Hippocampal formation (tissue), 2 donors: ENCODE measurements at regions not wholly inside any gene's neighbourhood (a gene's known extent, or its start where the extent isn't known, plus 50 kb on each side); places are given as distances from the start of the nearest gene placed in this dataset.
"Not testable (repeated sequence)": the region's sequence is repeated elsewhere in the genome, so short reads cannot be mapped to it uniquely, and the experiment has no call there.

Experiments
- DNase-seq, 2 donors: peaks; one replicate each; lab custom pipeline; 2025; lab: John Stamatoyannopoulos, UW

DNA sequence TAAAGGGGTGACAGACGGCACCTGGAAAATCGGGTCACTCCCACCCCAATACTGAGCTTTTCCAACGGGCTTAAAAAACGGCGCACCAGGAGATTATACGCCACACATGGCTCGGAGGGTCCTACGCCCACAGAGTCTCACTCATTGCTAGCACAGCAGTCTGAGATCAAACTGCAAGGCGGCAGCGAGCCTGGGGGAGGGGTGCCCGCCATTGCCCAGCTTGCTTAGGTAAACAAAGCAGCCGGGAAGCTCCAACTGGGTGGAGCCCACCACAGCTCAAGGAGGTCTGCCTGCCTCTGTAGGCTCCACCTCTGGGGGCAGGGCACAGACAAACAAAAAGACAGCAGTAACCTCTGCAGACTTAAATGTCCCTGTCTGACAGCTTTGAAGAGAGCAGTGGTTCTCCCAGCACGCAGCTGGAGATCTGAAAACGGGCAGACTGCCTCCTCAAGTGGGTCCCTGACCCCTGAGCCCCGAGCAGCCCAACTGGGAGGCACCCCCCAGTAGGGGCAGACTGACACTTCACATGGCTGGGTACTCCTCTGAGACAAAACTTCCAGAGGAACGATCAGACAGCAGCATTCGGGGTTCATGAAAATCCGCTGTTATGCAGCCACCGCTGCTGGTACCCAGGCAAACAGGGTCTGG is 162.8 kb upstream of the GJE1 start:
- not testable (repeated sequence) for DNase-seq

DNA sequence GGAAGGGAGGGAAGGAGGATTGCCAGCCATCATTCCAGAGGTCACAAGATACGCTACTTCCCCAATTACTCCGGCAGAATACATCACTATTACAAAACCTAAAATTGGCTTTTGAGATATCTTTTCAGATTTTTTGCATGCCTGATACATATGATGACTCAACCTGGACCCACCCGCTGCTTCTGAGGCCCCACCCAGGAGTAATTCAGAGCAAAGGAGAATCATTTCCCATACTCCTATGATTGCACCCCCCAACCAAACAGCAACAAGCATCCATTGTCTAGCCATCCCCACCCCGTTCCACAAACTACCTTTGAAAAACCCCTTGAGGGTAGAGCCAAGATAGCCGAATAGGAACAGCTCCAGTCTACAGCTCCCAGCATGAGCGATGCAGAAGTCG is 163.5 kb upstream of the GJE1 start:
- DNase-seq = no peak

DNA sequence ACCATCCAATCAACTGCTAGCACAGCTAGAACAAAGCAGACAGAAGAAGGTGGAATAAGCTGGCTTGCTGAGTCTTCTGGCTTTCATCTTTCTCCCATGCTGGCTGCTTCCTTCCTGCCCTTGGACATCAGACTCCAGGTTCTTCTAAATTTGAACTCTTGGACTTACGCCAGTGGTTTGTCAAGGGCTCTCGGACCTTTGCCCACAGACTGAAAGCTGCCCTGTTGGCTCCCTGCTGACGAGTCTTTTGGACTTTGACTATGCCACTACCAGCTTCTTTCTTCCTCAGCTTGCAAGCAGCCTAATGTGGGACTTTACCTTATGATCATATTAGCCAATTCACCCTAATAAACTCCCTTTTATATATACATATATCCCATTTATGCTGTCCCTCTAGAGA is 164.1 kb upstream of the GJE1 start:
- DNase-seq = no peak

DNA sequence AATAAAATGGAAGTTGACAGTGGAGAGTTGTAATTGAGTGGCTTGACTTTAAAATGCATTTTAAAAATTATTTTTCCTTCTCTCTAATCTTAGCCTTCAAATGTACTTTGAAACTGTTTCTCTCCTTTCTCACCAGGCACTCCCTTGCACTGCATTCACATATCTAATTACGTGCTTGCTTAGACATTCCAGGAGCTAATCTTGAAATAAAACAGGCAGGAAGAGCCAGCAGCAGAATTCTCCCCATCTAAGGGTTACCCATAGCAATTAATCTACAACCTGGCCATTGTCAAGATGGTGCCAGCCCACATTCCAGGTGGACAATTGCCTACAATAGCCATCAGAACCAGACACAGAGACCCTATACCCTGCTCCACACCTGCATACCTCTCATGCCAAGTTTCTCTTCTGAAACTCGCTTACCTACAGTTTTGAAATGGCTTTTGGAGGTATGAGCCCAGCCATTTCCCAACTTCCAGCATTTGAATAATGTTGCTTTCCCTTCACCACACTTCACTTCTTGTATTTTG is 167.6 kb upstream of the GJE1 start:
- DNase-seq = no peak

DNA sequence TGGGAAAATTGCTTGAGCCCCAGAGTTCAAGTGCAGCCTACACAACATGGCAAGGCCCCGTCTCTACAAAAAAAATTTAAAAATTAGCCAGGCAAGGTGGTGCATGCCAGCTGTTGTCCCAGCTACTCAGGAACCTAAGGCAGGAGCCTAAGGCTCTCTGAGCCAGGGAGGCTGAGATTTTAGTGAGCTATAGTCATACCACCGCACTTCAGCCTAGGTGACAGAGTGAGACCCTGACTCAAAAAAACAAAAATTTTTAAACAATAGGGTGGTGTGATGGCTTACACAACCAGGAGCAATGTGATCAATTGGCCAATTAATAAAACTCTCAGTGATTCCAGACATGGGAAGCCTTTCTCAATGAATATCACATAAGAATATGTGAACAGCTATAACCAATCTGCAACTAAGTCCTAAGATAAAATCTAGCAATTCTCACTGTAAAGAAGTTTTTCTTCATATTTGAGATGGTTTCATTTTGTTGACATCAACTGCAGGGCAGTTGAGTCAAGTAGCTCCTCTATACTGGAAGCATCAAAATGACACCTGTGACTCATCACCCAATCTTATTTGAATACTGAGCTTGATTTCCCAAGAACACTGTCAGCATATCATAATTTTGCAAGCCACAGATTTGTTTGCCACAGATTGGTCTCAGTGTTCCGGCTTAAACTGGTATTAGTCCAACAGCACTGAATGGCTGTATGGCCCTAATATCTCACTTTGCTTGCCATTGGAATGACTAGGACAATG is 169.0 kb upstream of the GJE1 start:
- no peak for DNase-seq

DNA sequence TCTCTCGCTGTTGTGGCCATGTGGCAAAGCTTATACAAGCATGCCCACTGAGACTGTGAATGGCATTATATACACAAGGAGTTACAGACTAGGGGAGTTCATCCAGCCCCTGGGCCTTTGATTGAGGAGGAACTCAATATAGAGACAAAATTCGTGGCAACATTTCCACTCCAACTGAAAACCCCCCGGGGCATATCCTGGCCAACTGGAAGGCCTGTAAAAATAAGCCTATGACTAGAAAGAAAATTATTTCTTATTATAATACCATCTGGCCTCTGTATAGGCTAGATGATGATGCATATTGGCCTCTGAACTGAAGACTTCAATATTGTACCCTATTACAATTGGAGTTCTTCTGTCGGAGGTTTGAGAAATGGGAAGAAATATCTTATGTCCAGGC is 175.5 kb upstream of the GJE1 start:
- no peak for DNase-seq

DNA sequence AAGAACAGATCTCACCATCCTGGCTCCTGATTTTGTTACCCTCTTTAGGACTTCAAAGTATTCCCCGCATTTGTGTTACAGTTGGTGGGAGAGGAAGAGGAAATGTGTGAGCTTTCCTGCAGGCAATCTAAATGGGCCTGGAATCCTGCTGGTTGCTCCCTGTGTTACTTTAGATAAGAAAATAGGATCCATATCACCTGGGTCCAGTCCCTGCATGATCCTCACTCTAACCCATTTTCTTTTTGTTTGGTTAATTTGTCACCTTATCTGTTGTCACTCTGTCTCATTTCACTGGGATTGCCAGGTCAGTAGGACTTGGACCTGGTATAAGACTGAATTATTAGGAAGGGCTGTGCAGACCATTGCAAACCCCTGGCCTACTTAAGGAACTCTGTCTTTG is 175.9 kb upstream of the GJE1 start:
- DNase-seq = no peak

DNA sequence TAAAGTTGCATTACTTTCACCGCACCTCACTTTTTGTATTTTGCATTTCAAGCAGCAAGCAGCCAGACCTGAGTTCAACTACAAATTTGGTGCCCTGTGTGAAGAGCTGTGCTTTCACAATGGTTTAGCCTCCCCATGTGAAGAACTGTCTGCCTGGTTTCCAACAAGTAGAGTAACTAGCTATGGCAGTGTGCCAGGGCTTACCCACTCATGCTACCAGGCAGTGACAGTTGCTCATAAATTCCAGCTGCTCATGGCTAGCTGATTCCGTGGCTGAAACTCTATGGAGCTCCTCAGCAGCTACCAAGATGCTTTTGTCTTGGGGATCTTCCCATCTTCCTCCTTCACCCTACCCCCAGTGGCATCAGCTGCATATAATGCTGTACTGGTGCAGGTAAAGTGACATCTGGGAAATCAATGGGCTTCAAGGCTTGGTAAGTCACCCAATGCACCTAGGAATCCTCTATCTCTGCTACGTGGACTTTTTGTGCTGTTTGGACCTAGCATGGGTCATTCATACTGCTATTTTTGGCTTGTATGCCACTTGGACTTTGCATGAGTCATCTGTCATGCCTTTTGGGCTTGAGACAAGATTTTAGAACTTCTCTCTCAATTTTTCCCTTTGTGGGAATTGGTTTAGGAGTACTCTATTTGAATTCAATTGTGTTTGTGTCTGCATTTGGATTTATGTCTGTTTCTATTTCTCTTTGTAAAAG is 176.5 kb upstream of the GJE1 start:
- no peak for DNase-seq

DNA sequence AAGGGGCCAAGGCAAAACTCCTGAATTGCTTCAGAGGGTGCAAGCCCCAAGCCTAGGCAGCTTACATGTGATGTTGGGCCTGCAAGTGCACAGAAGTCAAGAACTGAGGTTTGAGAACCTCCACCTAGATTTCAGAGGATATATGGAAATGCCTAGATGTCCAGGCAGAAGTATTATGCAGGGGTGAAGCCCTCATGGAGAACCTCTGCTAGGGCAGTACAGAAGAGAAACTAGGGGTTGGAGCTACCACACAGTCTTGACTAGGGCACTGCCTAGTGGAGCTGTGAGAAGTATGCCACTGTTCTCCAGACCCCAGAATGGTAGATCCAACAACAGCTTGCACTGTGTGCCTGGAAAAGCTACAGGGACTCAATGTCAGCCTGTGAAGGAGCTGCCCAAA is 179.7 kb upstream of the GJE1 start:
- DNase-seq = no peak

DNA sequence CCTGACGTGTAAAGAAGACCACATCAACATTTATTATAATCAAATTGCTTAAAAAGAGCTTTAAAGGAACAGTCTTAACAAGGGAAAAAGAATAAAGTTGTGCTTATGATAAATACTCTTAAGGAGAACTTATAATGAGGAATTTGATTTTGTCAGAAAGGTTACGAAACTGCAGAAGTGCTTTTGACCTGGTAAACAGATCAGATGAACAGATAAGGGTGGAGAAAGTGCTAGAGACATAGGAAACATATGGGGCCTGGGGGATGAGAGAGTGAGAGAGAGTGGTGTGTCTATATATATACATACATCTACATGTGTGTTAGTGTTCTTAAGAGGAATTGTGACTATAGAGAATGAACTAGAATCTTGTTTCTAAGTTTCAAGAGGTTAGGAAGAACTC is 186.2 kb upstream of the GJE1 start:
- DNase-seq = no peak

DNA sequence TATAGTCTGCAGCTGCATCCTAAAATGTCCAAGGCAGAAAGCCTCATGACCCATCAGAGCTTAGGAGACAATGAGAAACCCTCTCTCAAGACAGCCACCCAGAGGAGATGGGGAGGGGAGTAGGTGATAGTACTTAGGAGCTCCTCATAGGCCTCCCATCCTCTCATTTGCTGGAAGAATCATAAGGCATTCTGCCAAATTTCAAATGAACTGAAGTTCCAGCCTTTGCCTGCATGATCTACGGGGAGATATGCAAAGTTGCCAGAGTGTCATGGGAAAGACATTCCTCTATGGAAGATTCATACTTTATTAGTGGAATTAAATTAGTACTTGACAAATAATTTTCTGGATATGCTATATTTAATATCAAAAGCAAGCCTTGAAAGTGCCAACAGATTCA is 194.1 kb upstream of the GJE1 start:
- DNase-seq = no peak

DNA sequence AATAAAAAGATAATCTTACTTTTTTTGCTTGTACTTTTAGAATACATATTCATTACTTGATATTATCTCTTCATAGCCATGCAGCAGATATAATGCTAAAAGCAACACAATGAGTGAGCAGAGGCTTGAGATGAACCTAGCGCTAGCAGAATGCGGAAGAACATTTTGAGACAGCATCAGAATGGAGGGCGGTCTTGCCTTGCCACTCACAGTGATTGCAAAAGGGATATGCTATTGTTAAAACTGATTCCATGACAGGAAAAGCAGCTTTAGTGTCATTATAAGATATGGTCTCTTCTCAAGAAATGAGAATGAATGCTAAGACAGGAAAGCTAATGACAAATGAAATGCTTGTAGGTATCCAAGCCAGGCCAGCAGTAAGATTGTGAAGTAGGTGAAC is 200.0 kb upstream of the GJE1 start:
- DNase-seq = no peak

DNA sequence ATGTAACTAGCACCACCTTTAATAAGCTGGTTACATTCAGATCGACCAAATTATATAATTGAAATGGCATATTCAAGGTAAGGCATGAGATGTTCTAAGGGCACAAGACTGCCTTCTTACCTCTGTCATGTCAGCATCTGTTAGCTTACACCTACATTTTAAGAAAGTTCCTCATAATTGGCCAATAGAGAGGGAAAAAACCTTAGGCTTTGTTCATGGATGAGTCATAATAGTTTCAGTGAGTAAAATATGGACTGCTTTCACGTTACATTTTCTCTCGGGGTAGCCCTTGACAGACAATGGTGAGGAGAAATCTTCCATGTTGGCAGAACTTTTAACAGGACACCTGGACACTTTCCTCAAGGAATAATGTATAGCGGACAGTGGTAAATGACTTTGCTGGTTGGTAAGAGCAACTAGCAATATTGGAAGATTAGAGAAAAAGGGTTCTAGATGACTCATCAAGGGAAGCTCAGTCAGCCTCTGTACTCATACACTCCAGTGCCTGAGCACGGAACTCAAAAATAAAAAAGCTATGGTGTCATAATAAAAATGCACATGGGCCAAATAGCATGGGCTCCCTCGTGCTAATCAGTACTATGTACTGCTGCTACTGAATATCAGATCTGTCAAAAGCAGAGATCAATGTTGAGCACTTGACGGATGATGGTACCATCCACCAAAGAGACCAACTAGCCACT is 206.4 kb upstream of the GJE1 start:
- DNase-seq = not testable (repeated sequence)

DNA sequence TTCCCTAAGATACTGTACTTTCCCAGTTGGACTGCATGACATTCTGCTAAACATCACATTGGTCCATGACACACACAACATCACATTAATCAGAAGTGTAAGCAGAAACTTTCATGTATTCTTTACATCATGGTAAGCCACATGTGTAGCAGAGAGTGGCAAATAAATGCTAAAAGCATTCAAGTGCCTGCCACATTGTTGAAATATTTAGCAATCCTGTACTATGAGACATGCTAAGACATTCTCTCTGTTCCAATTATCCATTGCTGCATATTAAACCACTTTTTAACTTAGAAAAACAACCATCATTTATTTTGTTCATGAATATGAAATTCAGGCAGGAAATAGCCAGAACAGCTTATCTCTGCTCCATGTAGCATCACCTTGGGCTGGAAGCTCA is 207.7 kb upstream of the GJE1 start:
- DNase-seq = no peak

DNA sequence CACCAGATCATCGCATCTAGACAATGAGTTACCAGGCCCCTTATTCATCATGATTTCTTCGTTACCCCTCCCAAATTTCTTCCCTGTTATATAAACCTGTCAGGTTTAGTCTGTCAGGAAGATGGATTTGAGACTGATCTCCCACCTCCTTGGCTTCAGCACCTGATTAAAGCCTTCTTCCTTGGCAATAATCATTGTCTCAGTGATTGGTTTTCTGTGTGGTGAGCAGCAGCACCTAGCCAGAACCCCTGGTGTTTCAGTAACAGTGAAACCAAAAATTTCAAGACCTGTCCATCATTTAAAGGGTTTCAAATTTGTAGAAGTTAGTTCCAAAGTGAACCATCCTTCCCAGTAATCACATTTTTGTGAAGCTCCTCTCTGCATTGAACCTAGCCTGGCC is 209.8 kb upstream of the GJE1 start:
- DNase-seq = no peak

DNA sequence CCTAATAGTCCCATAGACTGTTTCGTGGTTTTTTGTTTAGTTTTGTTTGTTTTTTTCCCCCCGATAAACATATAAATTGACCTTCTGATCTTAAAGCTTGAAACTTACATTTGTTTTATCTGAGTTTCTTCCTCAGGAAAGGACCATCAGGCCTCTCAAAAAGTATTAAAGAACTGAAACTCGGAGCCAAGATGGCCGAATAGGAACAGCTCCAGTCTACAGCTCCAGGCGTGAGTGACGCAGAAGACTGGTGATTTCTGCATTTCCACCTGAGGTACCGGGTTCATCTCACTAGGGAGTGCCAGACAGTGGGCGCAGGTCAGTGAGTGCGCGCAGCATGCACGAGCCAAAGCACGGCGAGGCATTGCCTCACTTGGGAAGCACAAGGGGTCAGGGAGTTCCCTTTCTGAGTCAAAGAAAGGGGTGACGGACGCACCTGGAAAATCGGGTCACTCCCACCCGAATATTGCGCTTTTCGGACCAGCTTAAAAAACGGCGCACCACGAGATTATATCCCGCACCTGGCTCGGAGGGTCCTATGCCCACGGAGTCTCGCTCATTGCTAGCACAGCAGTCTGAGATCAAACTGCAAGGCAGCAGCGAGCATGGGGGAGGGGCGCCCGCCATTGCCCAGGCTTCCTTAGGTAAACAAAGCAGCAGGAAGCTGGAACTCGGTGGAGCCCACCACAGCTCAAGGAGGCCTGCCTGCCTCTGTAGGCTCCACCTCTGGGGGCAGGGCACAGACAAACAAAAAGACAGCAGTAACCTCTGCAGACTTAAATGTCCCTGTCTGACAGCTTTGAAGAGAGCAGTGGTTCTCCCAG is 215.8 kb upstream of the GJE1 start:
- DNase-seq = not testable (repeated sequence)

DNA sequence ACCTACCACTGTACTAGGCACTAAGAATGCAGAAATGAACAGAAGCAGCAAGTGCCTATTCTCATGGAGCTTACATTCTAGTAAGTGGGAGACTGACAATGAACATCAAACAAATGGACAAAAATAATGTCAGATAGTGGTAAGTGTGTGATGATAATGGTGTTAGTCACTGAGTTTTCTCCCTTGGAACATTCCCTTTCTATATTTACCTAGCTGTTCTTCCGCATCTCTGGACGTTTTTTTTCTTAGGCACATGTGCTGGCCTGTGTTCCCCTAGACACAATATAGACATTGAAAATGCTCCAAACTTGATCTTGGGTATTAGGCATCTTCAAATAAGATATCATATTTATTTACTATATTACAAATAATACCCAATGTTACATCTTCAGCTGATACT is 218.1 kb upstream of the GJE1 start:
- no peak for DNase-seq

DNA sequence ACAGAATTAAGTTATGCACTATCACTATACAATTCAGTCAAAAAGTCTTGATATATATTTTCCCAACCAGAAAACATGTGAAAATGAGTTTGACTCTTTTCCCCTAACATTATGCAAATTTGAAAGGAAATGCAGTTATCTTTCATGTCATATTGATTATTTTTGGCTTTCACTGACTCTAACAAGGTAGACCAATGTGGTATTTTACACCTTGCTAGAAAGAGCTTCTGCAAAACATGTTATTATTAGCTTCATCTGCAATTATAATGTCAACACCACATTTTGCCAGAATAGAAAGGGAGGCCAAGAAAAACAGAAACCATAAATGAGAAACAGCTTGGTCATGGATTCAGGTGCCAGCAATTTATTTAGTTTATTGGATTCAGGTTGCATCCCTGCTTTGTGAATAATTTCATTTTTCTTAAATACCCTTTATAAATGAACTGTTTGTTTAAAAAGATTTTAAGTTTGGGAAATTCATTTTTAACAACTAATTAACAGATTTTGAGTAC is 226.1 kb upstream of the GJE1 start:
- no peak for DNase-seq

DNA sequence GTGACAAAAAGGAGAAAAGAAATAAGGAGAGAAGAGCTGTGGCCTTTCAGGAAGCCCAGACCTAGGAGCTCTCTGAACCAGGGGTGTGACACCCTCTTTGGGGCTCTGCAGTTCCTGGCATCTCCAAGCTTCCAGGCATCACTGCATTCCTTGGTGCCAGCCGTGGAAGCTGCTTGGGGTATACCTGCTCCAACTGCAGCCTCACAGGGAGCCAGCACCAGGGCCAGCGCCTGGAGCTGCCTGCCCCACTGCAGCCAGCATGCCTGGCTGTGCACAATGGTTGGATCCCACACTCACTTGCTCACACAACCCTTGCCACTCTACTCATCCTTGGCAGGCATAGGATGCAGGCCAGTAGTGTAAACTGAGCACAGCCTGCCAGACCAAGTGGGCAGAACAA is 242.1 kb upstream of the GJE1 start:
- no peak for DNase-seq

DNA sequence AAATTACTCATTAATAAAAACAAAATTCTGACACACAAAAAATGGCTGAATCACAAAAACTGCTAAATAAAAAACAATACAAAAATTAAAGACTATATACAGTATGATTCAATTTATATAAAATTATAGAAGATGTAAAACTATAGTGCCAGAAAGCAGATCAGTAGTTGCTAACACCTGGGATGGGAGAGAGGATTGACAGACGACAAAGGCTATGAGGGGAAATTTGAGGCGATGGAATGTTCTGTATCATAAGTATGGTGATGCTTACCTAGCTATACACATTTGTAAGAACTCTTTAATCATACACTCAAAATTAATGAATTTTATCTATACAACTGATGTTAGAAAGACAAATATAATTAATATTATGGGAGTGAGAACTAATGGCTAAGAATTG is 247.9 kb upstream of the GJE1 start:
- no peak for DNase-seq

DNA sequence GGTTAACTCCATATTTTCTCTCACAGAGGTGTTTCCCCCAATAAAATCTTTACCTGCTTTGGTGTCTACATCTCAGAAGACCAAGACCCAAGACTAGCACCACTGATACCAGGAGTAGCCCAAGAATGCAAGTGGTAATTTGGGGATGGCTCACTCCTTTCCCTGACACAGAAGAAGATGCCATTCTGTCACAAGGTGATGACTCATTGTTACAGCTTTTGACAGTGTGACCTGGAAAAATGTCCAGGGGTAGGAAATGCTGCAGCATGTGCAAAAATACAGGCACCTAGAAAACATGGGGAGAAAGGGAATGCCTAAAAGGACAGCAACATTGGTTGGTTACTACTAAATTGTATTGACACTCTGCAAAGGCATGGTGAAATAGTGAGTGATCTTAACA is 254.0 kb upstream of the GJE1 start:
- DNase-seq = no peak
